OCI-LY1 (cell line): ENCODE measurements at regions not wholly inside any gene's neighbourhood (a gene's known extent, or its start where the extent isn't known, plus 50 kb on each side); places are given as distances from the start of the nearest gene placed in this dataset.

Experiments used
- CTCF ChIP-seq: fragments of 200-600 bp; sonication (generic), shearing (Covaris generic); IDR thresholded peaks from 2 replicates; pipeline ENCODE4 v1.5.1; 2017; ENCODE audit warnings: mild to moderate bottlenecking, antibody characterized with exemption, low read length, moderate library complexity, mixed read lengths
- EZH2 ChIP-seq: fragments of 200-600 bp; sonication (generic), shearing (Covaris generic); IDR thresholded peaks from 2 replicates; pipeline ENCODE4 v1.8.0; 2017; ENCODE audit warnings: borderline replicate concordance, mixed run types, mild to moderate bottlenecking, antibody characterized with exemption, low read length, moderate library complexity, mixed read lengths

- TF ChIP-seq CTCF (no peak), EZH2 (no peak)
These were observed 84.8 kb downstream of the GTPBP8 start for GRCh38 chr3:113075588-113075987.
